ENCODE measurements at regions not wholly inside any gene's neighbourhood (a gene's known extent, or its start where the extent isn't known, plus 50 kb on each side); places are given as distances from the start of the nearest gene placed in this dataset.

DNA sequence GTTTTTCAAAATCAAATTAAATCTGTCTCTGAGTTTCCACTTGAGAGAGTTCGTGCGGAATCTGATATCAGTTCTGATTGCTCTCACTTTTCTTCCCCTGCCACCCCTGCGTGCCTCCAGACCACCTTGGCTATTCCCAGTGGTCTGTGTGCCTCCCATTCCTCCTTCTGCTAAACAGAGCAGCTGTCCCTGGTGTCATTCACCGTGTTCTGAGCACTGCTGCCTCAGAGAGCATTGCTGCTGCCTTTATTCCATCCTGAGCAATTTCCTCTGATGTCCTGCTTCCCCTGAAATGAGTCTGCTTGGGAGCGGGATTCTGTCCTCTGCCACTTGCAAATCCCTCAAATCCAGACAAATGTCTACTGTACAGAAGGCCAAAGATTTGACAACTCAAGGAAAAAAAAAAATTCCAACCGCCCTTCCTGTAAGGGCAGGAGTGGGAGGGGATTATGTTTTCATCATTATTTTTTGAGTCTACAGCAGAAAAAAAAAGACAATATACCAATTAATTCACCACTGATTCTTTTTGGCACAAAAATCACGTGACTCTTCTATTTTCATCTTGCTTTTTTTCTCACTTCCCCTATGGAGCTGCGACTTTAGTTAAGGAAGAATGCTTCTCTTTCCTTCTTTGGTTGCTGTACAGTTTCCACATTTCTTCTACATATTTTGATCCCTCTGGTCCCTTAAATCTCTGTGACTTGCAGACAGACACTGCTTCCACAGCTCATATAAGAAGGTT is 833.0 kb downstream of the EPHA7 start:
- TF ChIP-seq CTCF (IDR thresholded peaks at IDR 0.05; ENCODE audit: control insufficient read depth, extremely low read depth, insufficient read depth): no peak
- H3K4me3 ChIP-seq (ENCODE audit: low read depth, low read length): no peak overlapping the region
- no peak for DNase-seq (ENCODE audit: low read depth)

DNA sequence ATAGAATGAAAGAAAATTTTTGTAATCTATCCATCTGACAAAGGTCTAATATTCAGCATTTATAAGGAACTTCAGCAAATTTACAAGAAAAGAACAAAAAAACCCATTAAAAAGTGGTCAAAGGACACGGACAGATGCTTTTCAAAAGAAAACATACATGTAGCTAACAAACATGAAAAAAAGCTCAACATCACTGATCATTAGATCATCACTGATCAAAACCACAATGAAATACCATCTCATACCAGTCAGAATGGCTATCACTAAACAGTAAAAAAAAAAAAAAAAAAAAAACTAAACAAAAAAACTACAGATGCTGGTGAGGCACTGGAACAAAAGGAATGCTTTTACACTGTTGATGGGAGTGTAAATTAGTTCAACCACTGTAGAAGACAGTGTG is 837.1 kb downstream of the EPHA7 start:
- DNase-seq (ENCODE audit: low read depth): no peak
- no peak overlapping the region for H3K4me3 ChIP-seq (ENCODE audit: low read depth, low read length)
- TF ChIP-seq CTCF (IDR thresholded peaks at IDR 0.05; ENCODE audit: control insufficient read depth, extremely low read depth, insufficient read depth): no peak

- no peak for TF ChIP-seq CTCF (IDR thresholded peaks at IDR 0.05; ENCODE audit: control insufficient read depth, extremely low read depth, insufficient read depth)
- H3K4me3 ChIP-seq (ENCODE audit: low read depth, low read length): no peak overlapping the region
- DNase-seq (ENCODE audit: low read depth): no peak
These were observed 842.2 kb downstream of the EPHA7 start for GRCh38 chr6:92577077-92577719.

DNA sequence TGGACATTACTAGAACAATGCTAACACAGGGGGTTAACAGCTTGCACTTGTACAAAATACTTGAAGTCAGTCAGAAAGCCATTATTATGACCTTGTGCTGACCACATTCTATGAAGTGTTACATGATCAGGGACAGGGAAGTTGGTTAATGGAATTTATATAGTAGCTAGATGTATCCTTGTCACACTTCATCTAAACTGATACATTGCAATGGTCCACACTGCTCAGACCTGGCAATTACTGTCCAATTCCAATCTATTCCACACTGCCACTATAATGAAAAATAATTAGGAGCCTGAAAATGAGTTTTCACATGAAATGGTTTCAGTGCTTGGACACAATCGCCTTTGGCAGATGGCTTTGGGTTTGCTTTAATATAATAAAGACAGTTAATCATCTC is 850.8 kb downstream of the EPHA7 start:
- TF ChIP-seq CTCF (IDR thresholded peaks at IDR 0.05; ENCODE audit: control insufficient read depth, extremely low read depth, insufficient read depth): no peak
- H3K4me3 ChIP-seq (ENCODE audit: low read depth, low read length): no peak overlapping the region
- no peak for DNase-seq (ENCODE audit: low read depth)

DNA sequence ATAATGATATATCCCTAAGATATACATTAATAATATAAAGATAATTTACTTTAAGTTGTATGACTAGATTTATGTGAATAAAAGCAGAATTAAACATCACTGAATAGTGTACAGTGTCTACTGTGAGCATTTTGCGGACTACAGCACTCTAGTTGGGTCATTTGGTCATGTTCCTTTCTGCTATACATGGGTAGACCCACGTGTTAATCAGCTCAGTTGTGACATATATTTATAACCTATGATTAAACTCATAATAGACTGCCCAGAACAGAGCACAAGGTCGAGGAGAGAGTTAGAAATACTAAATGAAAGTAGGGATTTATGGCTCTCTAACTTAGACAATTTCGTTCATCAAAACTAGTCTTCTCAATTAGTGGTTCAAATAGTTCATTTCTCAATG is 852.7 kb downstream of the EPHA7 start:
- no peak overlapping the region for H3K4me3 ChIP-seq (ENCODE audit: low read depth, low read length)
- DNase-seq (ENCODE audit: low read depth): no peak
- no peak for TF ChIP-seq CTCF (IDR thresholded peaks at IDR 0.05; ENCODE audit: control insufficient read depth, extremely low read depth, insufficient read depth)

GRCh38 chr6:92564376-92564775 is 855.0 kb downstream of the EPHA7 start:
- TF ChIP-seq CTCF (IDR thresholded peaks at IDR 0.05; ENCODE audit: control insufficient read depth, extremely low read depth, insufficient read depth): no peak
- no peak for DNase-seq (ENCODE audit: low read depth)

More at GRCh38 chr6:92564376-92564775, 855.0 kb downstream of the EPHA7 start:
- no peak overlapping the region for H3K4me3 ChIP-seq (ENCODE audit: low read depth, low read length)
